HepG2 (cell line): ENCODE measurements at regions not wholly inside any gene's neighbourhood (a gene's known extent, or its start where the extent isn't known, plus 50 kb on each side); places are given as distances from the start of the nearest gene placed in this dataset.

Source experiments
- ASH2L ChIP-seq: fragments of 300-600, 200-600 bp; sonication (generic); IDR thresholded peaks from 2 replicates; pipeline ENCODE4 v1.7.0; 2017; ENCODE audit warnings: low read depth, mild to moderate bottlenecking, moderate library complexity, mixed read lengths, low read length; ENCODE audit not compliant: insufficient read length
- HNF4G ChIP-seq, 2 experiments: sonication (generic) in 1 of 2; formaldehyde crosslinking in 1 of 2; IDR thresholded peaks; 2 replicates each; pipeline versions ENCODE4 v1.4.0 to v1.6.1; 2011 to 2020; ENCODE audit warnings: borderline replicate concordance in 2 of 2, low read depth in 2 of 2, mild to moderate bottlenecking in 2 of 2, low read length in 1 of 2, missing genetic modification reagents in 1 of 2, moderate library complexity in 1 of 2
- KDM5A ChIP-seq: fragments of 200-600 bp; sonication (generic); IDR thresholded peaks from 2 replicates; pipeline ENCODE4 v1.7.0; 2018; ENCODE audit warnings: antibody characterized with exemption, mild to moderate bottlenecking, low read length, borderline replicate concordance
- NBN ChIP-seq: fragments of 450-650 bp; conservative IDR thresholded peaks from 2 replicates; pipeline ENCODE4 v1.6.1; 2017
- NCOR1 ChIP-seq: fragments of 200-600 bp; sonication (generic); IDR thresholded peaks from 2 replicates; pipeline ENCODE4 v1.7.0; 2017; ENCODE audit warnings: antibody characterized with exemption, low read length, borderline replicate concordance
- NFE2L1 ChIP-seq: sonication (generic); formaldehyde crosslinking; IDR thresholded peaks from 2 replicates; pipeline ENCODE4 v1.4.0; 2020; ENCODE audit warnings: missing genetic modification reagents, mild to moderate bottlenecking, borderline replicate concordance
- NFIC ChIP-seq: IDR thresholded peaks from 2 replicates; pipeline ENCODE4 v1.6.1; 2012; ENCODE audit warnings: mild to moderate bottlenecking, low read length, inconsistent platforms
- NFKBIZ ChIP-seq: IDR thresholded peaks from 2 replicates; pipeline ENCODE4 v1.6.1; 2018; ENCODE audit warnings: missing genetic modification reagents, missing compliant biosample characterization
- NR2F1 ChIP-seq, 2 experiments: fragments of 450-650 bp in 1 of 2; formaldehyde crosslinking in 1 of 2; IDR thresholded peaks; 2 replicates each; pipeline versions ENCODE4 v1.5.0 to v1.6.1; 2016 to 2020; ENCODE audit warnings: mild to moderate bottlenecking in 1 of 2, missing compliant biosample characterization in 1 of 2, missing genetic modification reagents in 1 of 2, moderate library complexity in 1 of 2
- SOX6 ChIP-seq, 2 experiments: fragments of 450-650 bp in 1 of 2; sonication (generic) in 1 of 2; formaldehyde crosslinking in 1 of 2; IDR thresholded peaks; 2 replicates each; pipeline versions ENCODE4 v1.4.0 to v1.6.1; 2017 to 2020; ENCODE audit warnings: antibody characterized with exemption in 1 of 2, mild to moderate bottlenecking in 1 of 2, missing genetic modification reagents in 1 of 2
- TBX2 ChIP-seq: sonication (generic); formaldehyde crosslinking; IDR thresholded peaks from 2 replicates; pipeline ENCODE4 v1.5.0; 2020; ENCODE audit warnings: missing genetic modification reagents, mild to moderate bottlenecking, borderline replicate concordance
- ZNF253 ChIP-seq: sonication (generic); formaldehyde crosslinking; IDR thresholded peaks from 2 replicates; pipeline ENCODE4 v1.8.0; 2022; ENCODE audit warnings: mild to moderate bottlenecking, missing genetic modification reagents, borderline replicate concordance
- ZNF446 ChIP-seq: sonication (generic); formaldehyde crosslinking; IDR thresholded peaks from 2 replicates; pipeline ENCODE4 v1.5.0; 2020; ENCODE audit warnings: mild to moderate bottlenecking, missing genetic modification reagents
- ZNF547 ChIP-seq: sonication (generic); formaldehyde crosslinking; IDR thresholded peaks from 2 replicates; pipeline ENCODE4 v1.5.1; 2020; ENCODE audit warnings: mild to moderate bottlenecking, missing genetic modification reagents
- ZNF562 ChIP-seq: sonication (generic); formaldehyde crosslinking; IDR thresholded peaks from 2 replicates; pipeline ENCODE4 v1.8.0; 2022; ENCODE audit warnings: missing genetic modification reagents, borderline replicate concordance
- ZNF605 ChIP-seq: sonication (generic); formaldehyde crosslinking; IDR thresholded peaks from 2 replicates; pipeline ENCODE4 v1.8.0; 2022; ENCODE audit warnings: mild to moderate bottlenecking, missing genetic modification reagents
- ZNF660 ChIP-seq: sonication (generic); formaldehyde crosslinking; IDR thresholded peaks from 2 replicates; pipeline ENCODE4 v1.5.1; 2020; ENCODE audit warnings: mild to moderate bottlenecking, low read depth, missing genetic modification reagents, borderline replicate concordance
- ZNF75D ChIP-seq: sonication (generic); formaldehyde crosslinking; IDR thresholded peaks from 2 replicates; pipeline ENCODE4 v1.8.1; 2023; ENCODE audit warnings: missing genetic modification reagents, mild to moderate bottlenecking, borderline replicate concordance
- ZNF850 ChIP-seq: sonication (generic); formaldehyde crosslinking; conservative IDR thresholded peaks from 2 replicates; pipeline ENCODE4 v1.9.0; 2021; ENCODE audit warnings: mild to moderate bottlenecking, missing genetic modification reagents
- TF ChIP-seq, protein P1 (sequence below): sonication (generic); formaldehyde crosslinking; conservative IDR thresholded peaks from 2 replicates; pipeline ENCODE4 v1.4.0; 2020; ENCODE audit warnings: mild to moderate bottlenecking, missing genetic modification reagents, moderate library complexity
- TF ChIP-seq, protein P2 (sequence below): sonication (generic); formaldehyde crosslinking; IDR thresholded peaks from 2 replicates; pipeline ENCODE4 v1.5.0; 2020; ENCODE audit warnings: missing genetic modification reagents
- TF ChIP-seq, protein P3 (sequence below): IDR thresholded peaks from 2 replicates; pipeline ENCODE4 v1.6.1; 2016; ENCODE audit warnings: low read depth
- TF ChIP-seq, protein P4 (sequence below): sonication (generic); formaldehyde crosslinking; conservative IDR thresholded peaks from 2 replicates; pipeline ENCODE4 v1.4.0; 2020; ENCODE audit warnings: missing genetic modification reagents

DNA sequence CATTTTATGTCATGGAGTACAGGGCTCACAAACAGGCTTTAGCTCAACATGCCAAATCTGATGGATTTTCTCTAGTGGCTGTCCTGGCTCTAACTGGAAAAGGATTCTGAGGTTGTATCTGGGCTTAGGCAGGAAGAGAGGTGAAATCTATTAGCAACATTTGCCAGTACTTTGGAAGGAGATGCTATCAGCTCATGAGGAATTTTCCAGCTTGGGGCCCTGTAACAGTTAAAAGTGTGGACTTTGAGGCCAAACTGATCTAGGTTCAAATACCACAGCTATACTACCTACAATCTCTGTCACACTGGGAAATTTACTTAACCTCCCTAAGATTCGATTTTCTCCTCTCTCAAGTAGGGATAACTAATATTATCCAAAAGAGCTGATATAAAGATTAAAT is 119.0 kb upstream of the HCCS start (continued):
- TF ChIP-seq, protein P1, sequence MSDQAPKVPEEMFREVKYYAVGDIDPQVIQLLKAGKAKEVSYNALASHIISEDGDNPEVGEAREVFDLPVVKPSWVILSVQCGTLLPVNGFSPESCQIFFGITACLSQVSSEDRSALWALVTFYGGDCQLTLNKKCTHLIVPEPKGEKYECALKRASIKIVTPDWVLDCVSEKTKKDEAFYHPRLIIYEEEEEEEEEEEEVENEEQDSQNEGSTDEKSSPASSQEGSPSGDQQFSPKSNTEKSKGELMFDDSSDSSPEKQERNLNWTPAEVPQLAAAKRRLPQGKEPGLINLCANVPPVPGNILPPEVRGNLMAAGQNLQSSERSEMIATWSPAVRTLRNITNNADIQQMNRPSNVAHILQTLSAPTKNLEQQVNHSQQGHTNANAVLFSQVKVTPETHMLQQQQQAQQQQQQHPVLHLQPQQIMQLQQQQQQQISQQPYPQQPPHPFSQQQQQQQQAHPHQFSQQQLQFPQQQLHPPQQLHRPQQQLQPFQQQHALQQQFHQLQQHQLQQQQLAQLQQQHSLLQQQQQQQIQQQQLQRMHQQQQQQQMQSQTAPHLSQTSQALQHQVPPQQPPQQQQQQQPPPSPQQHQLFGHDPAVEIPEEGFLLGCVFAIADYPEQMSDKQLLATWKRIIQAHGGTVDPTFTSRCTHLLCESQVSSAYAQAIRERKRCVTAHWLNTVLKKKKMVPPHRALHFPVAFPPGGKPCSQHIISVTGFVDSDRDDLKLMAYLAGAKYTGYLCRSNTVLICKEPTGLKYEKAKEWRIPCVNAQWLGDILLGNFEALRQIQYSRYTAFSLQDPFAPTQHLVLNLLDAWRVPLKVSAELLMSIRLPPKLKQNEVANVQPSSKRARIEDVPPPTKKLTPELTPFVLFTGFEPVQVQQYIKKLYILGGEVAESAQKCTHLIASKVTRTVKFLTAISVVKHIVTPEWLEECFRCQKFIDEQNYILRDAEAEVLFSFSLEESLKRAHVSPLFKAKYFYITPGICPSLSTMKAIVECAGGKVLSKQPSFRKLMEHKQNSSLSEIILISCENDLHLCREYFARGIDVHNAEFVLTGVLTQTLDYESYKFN (CRISPR knock-in tag) = peak; percentile 81
- TF ChIP-seq ZNF605 (CRISPR knock-in tag) (no peak), NBN (no peak), NFE2L1 (CRISPR knock-in tag) (no peak), ZNF660 (CRISPR knock-in tag) (no peak), ZNF850 (CRISPR knock-in tag) (no peak), ZNF547 (CRISPR knock-in tag) (no peak), ZNF75D (CRISPR knock-in tag) (no peak), ZNF562 (CRISPR knock-in tag) (no peak), NFIC (peak; percentile 47; the same call in 1 of the 2 replicates), HNF4G (IDR thresholded peaks at IDR 0.05; ENCODE audit: borderline replicate concordance, low read depth, low read length) (peak; percentile 63; the same call in 1 of the 2 replicates), HNF4G (CRISPR knock-in tag; IDR thresholded peaks at IDR 0.05; ENCODE audit: borderline replicate concordance, low read depth) (no peak), ZNF446 (CRISPR knock-in tag) (no peak), NR2F1 (CRISPR knock-in tag; IDR thresholded peaks at IDR 0.05) (no peak), KDM5A (no peak), NFKBIZ (no peak), ASH2L (no peak), TBX2 (CRISPR knock-in tag) (no peak), SOX6 (IDR thresholded peaks at IDR 0.05) (no peak), SOX6 (CRISPR knock-in tag; IDR thresholded peaks at IDR 0.05) (no peak; the same call in 1 of the 2 replicates), NCOR1 (peak; percentile 36; the same call in 1 of the 2 replicates), ZNF253 (CRISPR knock-in tag) (no peak)
- TF ChIP-seq, protein P2, sequence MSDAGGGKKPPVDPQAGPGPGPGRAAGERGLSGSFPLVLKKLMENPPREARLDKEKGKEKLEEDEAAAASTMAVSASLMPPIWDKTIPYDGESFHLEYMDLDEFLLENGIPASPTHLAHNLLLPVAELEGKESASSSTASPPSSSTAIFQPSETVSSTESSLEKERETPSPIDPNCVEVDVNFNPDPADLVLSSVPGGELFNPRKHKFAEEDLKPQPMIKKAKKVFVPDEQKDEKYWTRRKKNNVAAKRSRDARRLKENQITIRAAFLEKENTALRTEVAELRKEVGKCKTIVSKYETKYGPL (CRISPR knock-in tag) = no peak
- TF ChIP-seq, protein P3, sequence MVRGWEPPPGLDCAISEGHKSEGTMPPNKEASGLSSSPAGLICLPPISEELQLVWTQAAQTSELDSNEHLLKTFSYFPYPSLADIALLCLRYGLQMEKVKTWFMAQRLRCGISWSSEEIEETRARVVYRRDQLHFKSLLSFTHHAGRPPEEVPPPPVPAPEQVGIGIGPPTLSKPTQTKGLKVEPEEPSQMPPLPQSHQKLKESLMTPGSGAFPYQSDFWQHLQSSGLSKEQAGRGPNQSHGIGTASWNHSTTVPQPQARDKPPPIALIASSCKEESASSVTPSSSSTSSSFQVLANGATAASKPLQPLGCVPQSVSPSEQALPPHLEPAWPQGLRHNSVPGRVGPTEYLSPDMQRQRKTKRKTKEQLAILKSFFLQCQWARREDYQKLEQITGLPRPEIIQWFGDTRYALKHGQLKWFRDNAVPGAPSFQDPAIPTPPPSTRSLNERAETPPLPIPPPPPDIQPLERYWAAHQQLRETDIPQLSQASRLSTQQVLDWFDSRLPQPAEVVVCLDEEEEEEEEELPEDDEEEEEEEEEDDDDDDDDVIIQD (CRISPR knock-in tag) = peak; percentile 11; the same call in 1 of the 2 replicates
- TF ChIP-seq, protein P4, sequence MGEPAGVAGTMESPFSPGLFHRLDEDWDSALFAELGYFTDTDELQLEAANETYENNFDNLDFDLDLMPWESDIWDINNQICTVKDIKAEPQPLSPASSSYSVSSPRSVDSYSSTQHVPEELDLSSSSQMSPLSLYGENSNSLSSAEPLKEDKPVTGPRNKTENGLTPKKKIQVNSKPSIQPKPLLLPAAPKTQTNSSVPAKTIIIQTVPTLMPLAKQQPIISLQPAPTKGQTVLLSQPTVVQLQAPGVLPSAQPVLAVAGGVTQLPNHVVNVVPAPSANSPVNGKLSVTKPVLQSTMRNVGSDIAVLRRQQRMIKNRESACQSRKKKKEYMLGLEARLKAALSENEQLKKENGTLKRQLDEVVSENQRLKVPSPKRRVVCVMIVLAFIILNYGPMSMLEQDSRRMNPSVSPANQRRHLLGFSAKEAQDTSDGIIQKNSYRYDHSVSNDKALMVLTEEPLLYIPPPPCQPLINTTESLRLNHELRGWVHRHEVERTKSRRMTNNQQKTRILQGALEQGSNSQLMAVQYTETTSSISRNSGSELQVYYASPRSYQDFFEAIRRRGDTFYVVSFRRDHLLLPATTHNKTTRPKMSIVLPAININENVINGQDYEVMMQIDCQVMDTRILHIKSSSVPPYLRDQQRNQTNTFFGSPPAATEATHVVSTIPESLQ (CRISPR knock-in tag) = no peak
